ENCODE measurements at regions not wholly inside any gene's neighbourhood (a gene's known extent, or its start where the extent isn't known, plus 50 kb on each side); places are given as distances from the start of the nearest gene placed in this dataset.
"Not testable (repeated sequence)": the region's sequence is repeated elsewhere in the genome, so short reads cannot be mapped to it uniquely, and the experiment has no call there.

- no peak overlapping the region for H3K27ac ChIP-seq
- no peak for DNase-seq (ENCODE audit: low read depth, low spot score)
Measured at GRCh38 chr12:14200598-14200997, 164.9 kb upstream of the ATF7IP start.

- no peak overlapping the region for H3K27ac ChIP-seq
- no peak for DNase-seq (ENCODE audit: low read depth, low spot score)
Measured at GRCh38 chr12:14201291-14201690, 164.2 kb upstream of the ATF7IP start.

- peak overlapping the region; percentile 58 for H3K27ac ChIP-seq
- no peak for DNase-seq (ENCODE audit: low read depth, low spot score)
Measured at GRCh38 chr12:14207905-14208551, 157.5 kb upstream of the ATF7IP start.

GRCh38 chr12:14211947-14212387 lies 153.5 kb upstream of the ATF7IP start:
- no peak overlapping the region for H3K27ac ChIP-seq
- DNase-seq (ENCODE audit: low read depth, low spot score) = no peak

GRCh38 chr12:14213542-14213941 lies 151.9 kb upstream of the ATF7IP start:
- no peak overlapping the region for H3K27ac ChIP-seq
- no peak for DNase-seq (ENCODE audit: low read depth, low spot score)

- DNase-seq (ENCODE audit: low read depth, low spot score) = no peak
- no peak overlapping the region for H3K27ac ChIP-seq
Measured at GRCh38 chr12:14214495-14214894, 151.0 kb upstream of the ATF7IP start.

- H3K27ac ChIP-seq = peak overlapping the region; percentile 60
Measured at GRCh38 chr12:14215949-14216348, 149.5 kb upstream of the ATF7IP start.

GRCh38 chr12:14216405-14217294 lies 148.8 kb upstream of the ATF7IP start:
- H3K27ac ChIP-seq = peak overlapping the region; percentile 60
- DNase-seq (ENCODE audit: low read depth, low spot score) = no peak

More at GRCh38 chr12:14215949-14216348, 149.5 kb upstream of the ATF7IP start:
- DNase-seq (ENCODE audit: low read depth, low spot score) = not testable (repeated sequence)

- DNase-seq (ENCODE audit: low read depth, low spot score) = no peak
- H3K27ac ChIP-seq = no peak overlapping the region
Measured at GRCh38 chr12:14219156-14219555, 146.3 kb upstream of the ATF7IP start.

GRCh38 chr12:14219670-14220069 lies 145.8 kb upstream of the ATF7IP start:
- H3K27ac ChIP-seq; DNase-seq (ENCODE audit: low read depth, low spot score): not testable (repeated sequence)

- H3K27ac ChIP-seq = no peak overlapping the region
- DNase-seq (ENCODE audit: low read depth, low spot score) = no peak
Measured at GRCh38 chr12:14225064-14225463, 140.4 kb upstream of the ATF7IP start.

GRCh38 chr12:14235176-14235575 lies 130.3 kb upstream of the ATF7IP start:
- H3K27ac ChIP-seq; DNase-seq (ENCODE audit: low read depth, low spot score): not testable (repeated sequence)

- DNase-seq (ENCODE audit: low read depth, low spot score); H3K27ac ChIP-seq: not testable (repeated sequence)
Measured at GRCh38 chr12:14236641-14237040, 128.8 kb upstream of the ATF7IP start.

- H3K27ac ChIP-seq = no peak overlapping the region
- DNase-seq (ENCODE audit: low read depth, low spot score) = no peak
Measured at GRCh38 chr12:14238221-14238792, 127.2 kb upstream of the ATF7IP start.

- no peak for DNase-seq (ENCODE audit: low read depth, low spot score)
- H3K27ac ChIP-seq = peak overlapping the region; percentile 53
Measured at GRCh38 chr12:14239350-14239934, 126.0 kb upstream of the ATF7IP start.

- no peak for DNase-seq (ENCODE audit: low read depth, low spot score)
- H3K27ac ChIP-seq = peak overlapping the region; percentile 53
Measured at GRCh38 chr12:14239935-14240872, 125.3 kb upstream of the ATF7IP start.

- no peak for DNase-seq (ENCODE audit: low read depth, low spot score)
- H3K27ac ChIP-seq = peak overlapping the region; percentile 53
Measured at GRCh38 chr12:14240873-14241220, 124.6 kb upstream of the ATF7IP start.

GRCh38 chr12:14242825-14243224 lies 122.7 kb upstream of the ATF7IP start:
- not testable (repeated sequence) for DNase-seq (ENCODE audit: low read depth, low spot score); H3K27ac ChIP-seq

- H3K27ac ChIP-seq = no peak overlapping the region
- no peak for DNase-seq (ENCODE audit: low read depth, low spot score)
Measured at GRCh38 chr12:14243941-14244340, 121.5 kb upstream of the ATF7IP start.
